ENCODE measurements at regions not wholly inside any gene's neighbourhood (a gene's known extent, or its start where the extent isn't known, plus 50 kb on each side); places are given as distances from the start of the nearest gene placed in this dataset.

GRCh38 chr7:91636728-91637127 is 243.8 kb downstream of the MTERF1 start:
- no peaks in the 10 kb centered on the region for H3K27me3 ChIP-seq (replicated peaks; ENCODE audit: control insufficient read depth, insufficient read depth, low read length)
- DNase-seq (ENCODE audit: extremely low read depth, insufficient read length) = no peak
- H3K4me3 ChIP-seq (replicated peaks; ENCODE audit: low read depth, low read length) = no peak overlapping the region
- TF ChIP-seq, protein P1, sequence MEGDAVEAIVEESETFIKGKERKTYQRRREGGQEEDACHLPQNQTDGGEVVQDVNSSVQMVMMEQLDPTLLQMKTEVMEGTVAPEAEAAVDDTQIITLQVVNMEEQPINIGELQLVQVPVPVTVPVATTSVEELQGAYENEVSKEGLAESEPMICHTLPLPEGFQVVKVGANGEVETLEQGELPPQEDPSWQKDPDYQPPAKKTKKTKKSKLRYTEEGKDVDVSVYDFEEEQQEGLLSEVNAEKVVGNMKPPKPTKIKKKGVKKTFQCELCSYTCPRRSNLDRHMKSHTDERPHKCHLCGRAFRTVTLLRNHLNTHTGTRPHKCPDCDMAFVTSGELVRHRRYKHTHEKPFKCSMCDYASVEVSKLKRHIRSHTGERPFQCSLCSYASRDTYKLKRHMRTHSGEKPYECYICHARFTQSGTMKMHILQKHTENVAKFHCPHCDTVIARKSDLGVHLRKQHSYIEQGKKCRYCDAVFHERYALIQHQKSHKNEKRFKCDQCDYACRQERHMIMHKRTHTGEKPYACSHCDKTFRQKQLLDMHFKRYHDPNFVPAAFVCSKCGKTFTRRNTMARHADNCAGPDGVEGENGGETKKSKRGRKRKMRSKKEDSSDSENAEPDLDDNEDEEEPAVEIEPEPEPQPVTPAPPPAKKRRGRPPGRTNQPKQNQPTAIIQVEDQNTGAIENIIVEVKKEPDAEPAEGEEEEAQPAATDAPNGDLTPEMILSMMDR (IDR thresholded peaks at IDR 0.05; ENCODE audit: insufficient read depth, low read length, poor library complexity, severe bottlenecking) = no peak
- no peaks in the 10 kb centered on the region for H3K36me3 ChIP-seq (ENCODE audit: control insufficient read depth, insufficient read depth, low read length)

DNA sequence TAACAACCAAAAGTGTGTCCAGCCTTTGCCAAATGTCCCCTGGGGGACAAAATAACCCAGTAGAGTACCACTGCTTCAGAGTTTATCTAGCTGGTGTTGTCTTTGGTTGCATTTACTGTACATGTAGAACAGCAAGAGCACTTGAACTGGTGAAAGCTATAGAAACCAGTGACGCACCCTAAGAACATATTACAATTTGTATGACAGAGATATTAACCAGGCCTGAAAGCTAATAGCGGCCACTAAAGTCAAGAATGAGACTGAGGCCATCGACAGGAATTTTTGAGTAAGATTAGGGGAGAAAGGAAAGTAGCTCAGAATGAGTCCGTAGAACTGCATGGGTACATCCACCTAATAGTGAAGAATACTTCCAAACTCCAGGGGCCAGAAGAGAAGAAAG is 236.2 kb downstream of the MTERF1 start:
- TF ChIP-seq, protein P1 (IDR thresholded peaks at IDR 0.05; ENCODE audit: insufficient read depth, low read length, poor library complexity, severe bottlenecking) = no peak
- Histone ChIP-seq H3K4me3 (replicated peaks; ENCODE audit: low read depth, low read length) (no peak overlapping the region), H3K36me3 (ENCODE audit: control insufficient read depth, insufficient read depth, low read length) (no peaks in the 10 kb centered on the region), H3K27me3 (replicated peaks; ENCODE audit: control insufficient read depth, insufficient read depth, low read length) (no peaks in the 10 kb centered on the region)
- no peak for DNase-seq (ENCODE audit: extremely low read depth, insufficient read length)

GRCh38 chr7:91645542-91645941 is 235.0 kb downstream of the MTERF1 start:
- TF ChIP-seq, protein P1 (IDR thresholded peaks at IDR 0.05; ENCODE audit: insufficient read depth, low read length, poor library complexity, severe bottlenecking) = no peak
- H3K4me3 ChIP-seq (replicated peaks; ENCODE audit: low read depth, low read length) = no peak overlapping the region

DNA sequence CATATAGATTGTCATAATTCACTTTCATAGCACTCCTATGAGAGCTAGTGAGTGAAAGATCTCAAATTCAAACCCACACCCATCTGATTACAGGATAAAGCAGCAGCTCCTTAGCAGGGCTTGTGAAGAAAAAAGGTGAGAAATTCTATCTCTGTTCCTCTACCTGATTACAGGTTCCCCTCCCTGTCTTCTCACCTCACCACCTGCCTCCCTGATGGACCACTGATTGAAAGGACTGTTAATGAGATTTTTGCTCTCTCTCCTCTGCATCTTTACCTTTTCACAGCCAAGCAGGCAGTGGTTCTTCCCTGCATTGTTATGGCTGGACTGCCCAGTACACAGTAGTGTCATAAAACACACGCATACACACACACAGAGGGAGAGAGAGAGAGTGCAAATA is 228.5 kb downstream of the MTERF1 start:
- TF ChIP-seq, protein P1 (IDR thresholded peaks at IDR 0.05; ENCODE audit: insufficient read depth, low read length, poor library complexity, severe bottlenecking) = no peak
- Histone ChIP-seq H3K27me3 (replicated peaks; ENCODE audit: control insufficient read depth, insufficient read depth, low read length) (no peaks in the 10 kb centered on the region), H3K36me3 (ENCODE audit: control insufficient read depth, insufficient read depth, low read length) (no peaks in the 10 kb centered on the region), H3K4me3 (replicated peaks; ENCODE audit: low read depth, low read length) (no peak overlapping the region)
- DNase-seq (ENCODE audit: extremely low read depth, insufficient read length) = no peak

More at GRCh38 chr7:91645542-91645941, 235.0 kb downstream of the MTERF1 start:
- no peaks in the 10 kb centered on the region for H3K27me3 ChIP-seq (replicated peaks; ENCODE audit: control insufficient read depth, insufficient read depth, low read length)
- DNase-seq (ENCODE audit: extremely low read depth, insufficient read length) = no peak
- H3K36me3 ChIP-seq (ENCODE audit: control insufficient read depth, insufficient read depth, low read length) = no peaks in the 10 kb centered on the region

- TF ChIP-seq, protein P1 (IDR thresholded peaks at IDR 0.05; ENCODE audit: insufficient read depth, low read length, poor library complexity, severe bottlenecking) = no peak
- no peaks in the 10 kb centered on the region for H3K27me3 ChIP-seq (replicated peaks; ENCODE audit: control insufficient read depth, insufficient read depth, low read length)
- no peak overlapping the region for H3K4me3 ChIP-seq (replicated peaks; ENCODE audit: low read depth, low read length)
- no peak for DNase-seq (ENCODE audit: extremely low read depth, insufficient read length)
- no peaks in the 10 kb centered on the region for H3K36me3 ChIP-seq (ENCODE audit: control insufficient read depth, insufficient read depth, low read length)
These were observed 227.2 kb downstream of the MTERF1 start for GRCh38 chr7:91653286-91653685.

GRCh38 chr7:91655656-91656055 is 224.8 kb downstream of the MTERF1 start:
- H3K27me3 ChIP-seq (replicated peaks; ENCODE audit: control insufficient read depth, insufficient read depth, low read length) = no peaks in the 10 kb centered on the region
- TF ChIP-seq, protein P1 (IDR thresholded peaks at IDR 0.05; ENCODE audit: insufficient read depth, low read length, poor library complexity, severe bottlenecking) = no peak
- no peak for DNase-seq (ENCODE audit: extremely low read depth, insufficient read length)
- no peak overlapping the region for H3K4me3 ChIP-seq (replicated peaks; ENCODE audit: low read depth, low read length)
- no peaks in the 10 kb centered on the region for H3K36me3 ChIP-seq (ENCODE audit: control insufficient read depth, insufficient read depth, low read length)
